ENCODE measurements at regions not wholly inside any gene's neighbourhood (a gene's known extent, or its start where the extent isn't known, plus 50 kb on each side); places are given as distances from the start of the nearest gene placed in this dataset.

DNA sequence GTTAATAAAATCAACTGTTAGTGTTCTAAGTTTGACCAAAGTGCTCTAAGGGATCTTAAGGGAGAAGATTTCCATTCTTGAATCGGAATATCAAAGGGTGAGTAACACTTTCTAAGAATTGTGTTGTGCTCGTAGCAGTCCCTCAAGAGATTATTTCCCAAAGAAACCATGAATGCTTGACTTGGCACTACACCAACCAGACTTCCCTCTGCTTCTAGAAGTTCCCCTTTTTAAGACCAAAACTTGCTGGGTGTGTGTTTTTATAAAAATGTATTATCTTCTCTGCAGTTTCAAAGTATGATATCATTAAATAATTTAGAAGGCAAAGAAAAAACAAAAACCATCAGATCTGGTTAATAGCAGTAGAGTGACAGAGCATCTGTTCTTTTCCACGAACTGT lies 522.0 kb upstream of the FAM98A start:
- H3K36me3 Mint-ChIP-seq (ENCODE audit: low read depth) = no peaks in the 10 kb centered on the region
- no peaks in the 10 kb centered on the region for H3K4me1 Mint-ChIP-seq
- H3K27me3 Mint-ChIP-seq (ENCODE audit: low read depth, poor library complexity) = no peaks in the 10 kb centered on the region
- no peak overlapping the region for H3K4me3 Mint-ChIP-seq
- no peak for DNase-seq
- peaks cover 7% of the 10 kb centered on the region for H3K9me3 Mint-ChIP-seq
- TF ChIP-seq, protein P1, sequence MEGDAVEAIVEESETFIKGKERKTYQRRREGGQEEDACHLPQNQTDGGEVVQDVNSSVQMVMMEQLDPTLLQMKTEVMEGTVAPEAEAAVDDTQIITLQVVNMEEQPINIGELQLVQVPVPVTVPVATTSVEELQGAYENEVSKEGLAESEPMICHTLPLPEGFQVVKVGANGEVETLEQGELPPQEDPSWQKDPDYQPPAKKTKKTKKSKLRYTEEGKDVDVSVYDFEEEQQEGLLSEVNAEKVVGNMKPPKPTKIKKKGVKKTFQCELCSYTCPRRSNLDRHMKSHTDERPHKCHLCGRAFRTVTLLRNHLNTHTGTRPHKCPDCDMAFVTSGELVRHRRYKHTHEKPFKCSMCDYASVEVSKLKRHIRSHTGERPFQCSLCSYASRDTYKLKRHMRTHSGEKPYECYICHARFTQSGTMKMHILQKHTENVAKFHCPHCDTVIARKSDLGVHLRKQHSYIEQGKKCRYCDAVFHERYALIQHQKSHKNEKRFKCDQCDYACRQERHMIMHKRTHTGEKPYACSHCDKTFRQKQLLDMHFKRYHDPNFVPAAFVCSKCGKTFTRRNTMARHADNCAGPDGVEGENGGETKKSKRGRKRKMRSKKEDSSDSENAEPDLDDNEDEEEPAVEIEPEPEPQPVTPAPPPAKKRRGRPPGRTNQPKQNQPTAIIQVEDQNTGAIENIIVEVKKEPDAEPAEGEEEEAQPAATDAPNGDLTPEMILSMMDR (IDR thresholded peaks at IDR 0.05) = no peak
- H3K27ac Mint-ChIP-seq = no peak overlapping the region

GRCh38 chr2:34115076-34115475 lies 516.0 kb upstream of the FAM98A start:
- no peaks in the 10 kb centered on the region for H3K36me3 Mint-ChIP-seq (ENCODE audit: low read depth)
- H3K27me3 Mint-ChIP-seq (ENCODE audit: low read depth, poor library complexity) = no peaks in the 10 kb centered on the region
- TF ChIP-seq, protein P1 (IDR thresholded peaks at IDR 0.05) = no peak
- no peaks in the 10 kb centered on the region for H3K9me3 Mint-ChIP-seq
- no peak overlapping the region for H3K27ac Mint-ChIP-seq
- H3K4me1 Mint-ChIP-seq = no peaks in the 10 kb centered on the region
- H3K4me3 Mint-ChIP-seq = no peak overlapping the region
- DNase-seq = no peak

- no peaks in the 10 kb centered on the region for H3K27me3 Mint-ChIP-seq (ENCODE audit: low read depth, poor library complexity)
- H3K27ac Mint-ChIP-seq = no peak overlapping the region
- TF ChIP-seq, protein P1 (IDR thresholded peaks at IDR 0.05) = no peak
- no peaks in the 10 kb centered on the region for H3K9me3 Mint-ChIP-seq
- H3K36me3 Mint-ChIP-seq (ENCODE audit: low read depth) = no peaks in the 10 kb centered on the region
- DNase-seq = no peak
- H3K4me3 Mint-ChIP-seq = no peak overlapping the region
- peaks cover 9% of the 10 kb centered on the region for H3K4me1 Mint-ChIP-seq
Measured at GRCh38 chr2:34112161-34112560, 513.1 kb upstream of the FAM98A start.

- Mint-ChIP-seq H3K36me3 (ENCODE audit: low read depth) (no peaks in the 10 kb centered on the region), H3K4me1 (peaks cover 9% of the 10 kb centered on the region), H3K27me3 (ENCODE audit: low read depth, poor library complexity) (no peaks in the 10 kb centered on the region), H3K27ac (no peak overlapping the region), H3K9me3 (no peaks in the 10 kb centered on the region), H3K4me3 (no peak overlapping the region)
- TF ChIP-seq, protein P1 (IDR thresholded peaks at IDR 0.05) = no peak
- DNase-seq = no peak
Measured at GRCh38 chr2:34110392-34110791, 511.3 kb upstream of the FAM98A start.

GRCh38 chr2:34107811-34108210 lies 508.7 kb upstream of the FAM98A start:
- H3K9me3 Mint-ChIP-seq = no peaks in the 10 kb centered on the region
- H3K4me1 Mint-ChIP-seq = peaks cover 9% of the 10 kb centered on the region
- TF ChIP-seq, protein P1 (IDR thresholded peaks at IDR 0.05) = no peak
- H3K4me3 Mint-ChIP-seq = no peak overlapping the region
- H3K36me3 Mint-ChIP-seq (ENCODE audit: low read depth) = no peaks in the 10 kb centered on the region
- H3K27me3 Mint-ChIP-seq (ENCODE audit: low read depth, poor library complexity) = no peaks in the 10 kb centered on the region
- H3K27ac Mint-ChIP-seq = no peak overlapping the region
- DNase-seq = no peak

GRCh38 chr2:34105006-34105767 lies 506.1 kb upstream of the FAM98A start:
- DNase-seq = no peak
- H3K27ac Mint-ChIP-seq = no peak overlapping the region
- no peaks in the 10 kb centered on the region for H3K9me3 Mint-ChIP-seq
- TF ChIP-seq, protein P1 (IDR thresholded peaks at IDR 0.05) = no peak
- H3K36me3 Mint-ChIP-seq (ENCODE audit: low read depth) = no peaks in the 10 kb centered on the region
- no peak overlapping the region for H3K4me3 Mint-ChIP-seq
- H3K4me1 Mint-ChIP-seq = peaks cover 9% of the 10 kb centered on the region
- H3K27me3 Mint-ChIP-seq (ENCODE audit: low read depth, poor library complexity) = no peaks in the 10 kb centered on the region

Data from nephron progenitor cell (in vitro differentiated cells).